OCI-M2 (cell line): ENCODE measurements at regions not wholly inside any gene's neighbourhood (a gene's known extent, or its start where the extent isn't known, plus 50 kb on each side); places are given as distances from the start of the nearest gene placed in this dataset.

Experiments used
- DNase-seq: peaks from one replicate; lab custom pipeline; 2025; ENCODE audit not compliant: unreplicated experiment; lab: John Stamatoyannopoulos, UW

DNA sequence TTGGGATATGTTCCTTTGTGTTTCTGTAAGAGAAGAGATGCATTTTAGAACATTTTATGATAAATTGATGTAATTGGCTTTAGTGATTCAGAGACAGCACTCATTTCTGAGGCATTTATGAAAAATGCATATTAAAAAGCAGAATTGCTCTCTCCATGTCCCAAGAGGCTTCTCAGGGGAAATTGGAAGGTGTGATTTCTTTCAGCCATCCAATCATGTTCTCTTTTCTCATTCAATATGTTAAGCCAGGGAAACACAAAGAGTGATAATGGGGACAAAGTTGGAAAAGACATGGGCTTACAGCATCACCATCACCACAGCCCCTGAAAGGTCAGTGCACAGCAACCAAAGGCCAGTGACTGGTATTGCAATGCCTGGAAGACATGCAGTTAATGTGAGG, 129.9 kb upstream of the COL1A2 start:
- DNase-seq, result no peak

- no peak for DNase-seq
Measured at GRCh38 chr7:94265456-94265855, 129.2 kb upstream of the COL1A2 start.

- DNase-seq, result no peak
Measured at GRCh38 chr7:94266238-94266644, 128.5 kb upstream of the COL1A2 start.

- no peak for DNase-seq
Measured at GRCh38 chr7:94270772-94271171, 123.9 kb upstream of the COL1A2 start.

GRCh38 chr7:94272821-94273583, 121.7 kb upstream of the COL1A2 start:
- DNase-seq, result no peak

GRCh38 chr7:94274828-94275227, 119.9 kb upstream of the COL1A2 start:
- DNase-seq, result no peak

- DNase-seq, result no peak
Measured at GRCh38 chr7:94276027-94276426, 118.7 kb upstream of the COL1A2 start.

GRCh38 chr7:94276795-94277194, 117.9 kb upstream of the COL1A2 start:
- no peak for DNase-seq

GRCh38 chr7:94277236-94277635, 117.5 kb upstream of the COL1A2 start:
- no peak for DNase-seq

DNA sequence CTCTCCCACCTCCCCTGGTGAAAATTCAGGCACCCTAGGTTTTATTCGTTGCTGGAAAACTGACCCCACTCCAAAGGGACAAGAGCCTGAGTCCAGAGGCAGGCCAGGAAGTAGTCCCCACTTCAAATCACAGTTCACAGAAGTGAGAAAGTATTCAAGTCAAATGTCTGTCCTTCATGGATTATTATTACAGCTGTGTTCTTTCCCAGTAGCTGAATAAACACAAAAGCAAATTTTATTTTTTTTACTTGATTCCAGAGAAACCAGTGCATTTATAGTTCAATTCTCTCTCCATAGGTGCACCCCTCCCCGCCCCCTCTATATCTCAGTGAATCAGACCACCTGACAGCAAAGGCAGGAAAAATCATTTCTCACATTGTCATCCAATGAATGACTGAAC, 113.8 kb upstream of the COL1A2 start:
- no peak for DNase-seq

DNA sequence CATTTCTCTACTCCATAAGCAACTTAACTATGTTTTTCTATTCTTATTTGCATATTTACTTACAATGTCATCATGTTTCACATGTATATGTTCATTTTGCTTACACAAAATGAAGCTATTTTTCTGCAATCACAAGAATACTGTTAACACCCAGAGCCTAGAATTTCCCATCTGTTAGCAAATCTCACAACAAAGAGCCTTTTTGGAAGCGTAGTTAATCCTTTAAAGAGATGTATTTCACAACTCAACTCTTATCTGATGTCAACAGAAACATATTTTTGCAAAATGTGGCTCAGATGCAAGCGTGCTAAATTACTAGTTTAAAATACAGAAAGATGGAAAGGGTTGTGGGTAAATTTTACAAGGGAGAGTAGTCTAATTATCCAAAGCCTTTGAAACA, 110.6 kb upstream of the COL1A2 start:
- DNase-seq, result no peak

DNA sequence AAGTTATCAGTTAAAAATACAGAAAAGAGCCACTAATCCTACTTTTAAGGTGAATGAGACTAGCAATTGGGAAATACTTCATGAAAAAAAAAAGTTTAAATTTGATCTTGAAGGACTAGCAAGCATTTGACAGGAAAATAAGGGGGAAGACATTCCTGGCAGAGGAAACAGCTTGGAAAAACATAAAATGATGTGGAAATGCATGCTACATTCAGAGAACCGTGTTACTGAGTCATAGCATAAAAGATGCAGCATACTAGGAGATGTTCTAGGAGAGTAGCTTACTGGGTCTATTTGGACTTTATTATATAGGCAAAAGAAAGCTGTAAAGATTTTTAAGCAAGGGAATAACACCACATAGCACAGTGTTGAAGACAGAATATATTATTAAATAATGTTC, 108.6 kb upstream of the COL1A2 start:
- no peak for DNase-seq

GRCh38 chr7:94288096-94288495, 106.6 kb upstream of the COL1A2 start:
- no peak for DNase-seq

- no peak for DNase-seq
Measured at GRCh38 chr7:94289071-94289470, 105.6 kb upstream of the COL1A2 start.

- no peak for DNase-seq
Measured at GRCh38 chr7:94294471-94295131, 100.1 kb upstream of the COL1A2 start.

DNA sequence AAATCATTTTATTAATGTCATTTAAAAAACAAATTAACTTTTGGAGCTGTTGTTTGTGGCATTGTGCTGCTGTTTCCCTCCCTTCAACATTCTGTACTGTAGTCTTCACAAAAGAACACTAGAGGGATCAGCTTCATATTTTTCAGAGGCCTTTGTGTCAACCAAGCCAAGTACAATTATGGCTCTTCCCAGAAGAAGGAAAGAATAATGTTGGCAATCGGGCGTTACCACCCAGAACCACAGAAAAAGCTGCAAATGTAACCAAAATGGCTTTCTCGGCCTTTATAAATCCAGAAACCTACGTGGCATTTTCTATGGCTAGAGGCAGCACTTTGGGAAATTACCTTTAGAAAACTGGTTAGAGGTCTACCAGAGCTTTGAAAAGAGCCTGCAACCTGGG, 98.8 kb upstream of the COL1A2 start:
- DNase-seq, result no peak

DNA sequence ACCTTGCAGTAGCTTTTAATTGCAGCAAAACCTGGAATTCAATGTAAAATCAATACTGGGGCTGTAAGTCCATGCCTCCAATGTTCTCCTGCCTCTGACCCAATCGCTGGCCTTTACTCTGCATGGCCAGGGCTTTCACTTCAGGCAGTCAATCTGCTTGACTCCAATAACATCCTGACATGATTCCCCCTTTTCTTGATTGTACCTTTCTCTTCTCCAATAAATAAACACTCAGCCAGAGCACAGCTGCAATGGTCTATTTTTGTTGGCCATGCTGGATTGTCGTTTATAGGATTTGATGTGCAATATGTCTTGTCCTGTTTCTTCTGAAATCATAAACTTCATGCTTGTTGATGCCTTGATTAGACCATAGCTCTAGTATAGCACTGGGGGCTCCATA, 97.8 kb upstream of the COL1A2 start:
- DNase-seq, result no peak

DNA sequence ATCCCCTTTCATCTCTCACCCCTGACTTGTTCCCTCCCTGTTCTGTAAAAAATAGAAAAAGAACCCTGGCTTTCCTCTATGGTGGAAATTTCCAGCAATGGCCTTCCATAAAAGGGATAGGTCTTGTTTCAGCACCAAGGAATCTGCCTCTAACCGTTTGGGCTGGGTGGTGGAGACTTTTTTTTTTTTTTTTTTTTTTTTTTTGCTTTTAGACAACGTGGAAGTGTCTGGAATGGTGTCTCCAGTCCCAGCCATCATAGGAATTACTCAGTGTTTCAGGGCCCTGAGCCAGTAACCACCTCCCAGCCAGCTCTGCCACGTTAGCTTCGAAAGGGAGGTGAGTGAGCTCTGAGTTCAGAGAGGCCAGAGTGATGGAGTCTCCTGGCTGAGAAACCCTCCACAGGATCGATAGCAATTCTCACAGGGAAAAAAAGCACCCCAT, 97.3 kb upstream of the COL1A2 start:
- no peak for DNase-seq

DNA sequence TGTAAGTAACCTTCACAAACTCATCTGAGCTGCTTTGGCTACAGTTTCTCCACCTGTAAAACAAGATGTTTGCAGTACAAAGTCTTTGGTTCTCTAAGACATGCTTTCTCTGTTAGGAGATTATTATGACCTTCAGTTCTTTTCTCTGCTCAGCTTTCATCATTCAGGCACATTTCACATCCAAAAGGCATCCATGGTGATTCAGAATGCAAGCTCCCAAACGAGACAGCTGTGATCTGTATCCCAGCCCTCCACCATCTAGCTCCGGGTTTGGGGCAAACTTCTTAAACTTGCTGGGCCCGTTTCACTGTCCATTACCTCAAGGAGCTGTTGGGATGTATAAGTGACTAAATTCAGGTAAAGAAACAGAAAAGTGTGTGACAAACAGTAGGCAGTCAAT, 95.8 kb upstream of the COL1A2 start:
- DNase-seq, result no peak

- no peak for DNase-seq
Measured at GRCh38 chr7:94300176-94300835, 94.4 kb upstream of the COL1A2 start.

DNA sequence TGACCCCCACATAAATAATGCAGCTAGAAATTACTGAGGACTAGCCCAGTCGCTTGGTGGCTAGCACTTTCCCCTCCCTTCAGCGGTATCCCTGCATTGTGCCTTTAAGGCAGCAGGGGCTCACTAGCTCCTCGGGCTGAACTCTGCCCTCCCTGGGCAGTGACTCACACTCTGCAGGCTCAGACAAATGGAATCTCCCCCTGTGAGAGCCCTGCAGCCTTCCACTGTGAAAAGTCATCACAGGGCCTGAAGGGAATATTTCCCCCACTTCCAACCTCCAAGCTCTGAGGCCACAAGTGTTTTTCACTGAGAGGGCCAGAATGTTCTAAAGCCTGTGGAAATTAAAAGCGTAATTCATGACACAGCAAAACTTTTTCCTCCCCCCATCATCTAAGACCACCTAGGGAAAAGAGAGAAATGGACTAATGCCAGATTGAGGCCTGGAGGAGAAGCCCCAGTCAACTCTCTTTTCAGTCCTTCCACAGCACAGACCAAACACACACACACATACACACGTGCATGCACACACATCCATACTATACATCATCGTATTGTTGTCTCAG, 93.6 kb upstream of the COL1A2 start:
- no peak for DNase-seq

- no peak for DNase-seq
Measured at GRCh38 chr7:94303118-94303517, 91.6 kb upstream of the COL1A2 start.
